HT1080 (cell line): ENCODE measurements at regions not wholly inside any gene's neighbourhood (a gene's known extent, or its start where the extent isn't known, plus 50 kb on each side); places are given as distances from the start of the nearest gene placed in this dataset.
A peak's percentile ranks its signal among the peaks of the same experiment; 100 is the strongest.

ENCODE experiments used
- DNase-seq: peaks from one replicate; pipeline ENCODE4 v3.0.0-alpha.2; 2015; ENCODE audit warnings: low read depth

GRCh38 chr9:79362100-79363081 lies 209.4 kb upstream of the TLE4 start:
- DNase-seq = peak; percentile 61

DNA sequence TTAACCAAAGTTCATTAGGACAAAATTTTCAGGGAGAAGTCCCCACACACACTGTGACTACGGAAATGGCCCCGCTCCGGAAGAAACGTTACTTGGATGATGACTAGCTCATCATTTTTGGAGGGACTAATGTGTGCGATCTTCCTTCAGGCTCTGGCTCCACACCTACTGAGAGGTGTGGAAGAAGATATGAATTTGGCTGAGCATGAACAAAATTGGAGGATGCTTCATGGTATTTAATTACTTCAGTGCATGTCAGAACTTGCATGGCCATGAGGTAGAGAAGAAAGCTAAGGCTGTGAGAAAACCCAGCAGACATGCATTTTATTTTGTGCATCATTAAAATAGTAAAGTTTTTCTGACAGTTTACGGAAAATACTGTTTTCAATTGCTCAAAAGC lies 202.1 kb upstream of the TLE4 start:
- DNase-seq = no peak

DNA sequence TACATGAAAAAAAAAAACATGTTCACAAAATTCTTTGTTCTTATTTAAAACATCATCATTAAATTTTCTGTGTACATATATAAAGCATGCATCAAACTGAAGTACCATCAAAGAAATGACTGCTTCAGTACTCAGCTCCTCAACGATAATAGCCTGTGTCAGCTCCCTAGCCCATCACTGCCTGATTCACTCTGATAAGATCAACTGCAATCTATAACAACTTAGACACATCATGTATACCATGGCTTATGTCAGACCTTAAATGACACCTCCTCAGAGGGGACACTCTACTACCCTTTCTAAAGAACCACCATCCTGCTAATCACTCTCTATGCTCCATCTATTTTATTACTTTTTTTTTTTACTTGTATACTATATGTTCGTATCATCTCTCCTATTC lies 200.5 kb upstream of the TLE4 start:
- DNase-seq = no peak

DNA sequence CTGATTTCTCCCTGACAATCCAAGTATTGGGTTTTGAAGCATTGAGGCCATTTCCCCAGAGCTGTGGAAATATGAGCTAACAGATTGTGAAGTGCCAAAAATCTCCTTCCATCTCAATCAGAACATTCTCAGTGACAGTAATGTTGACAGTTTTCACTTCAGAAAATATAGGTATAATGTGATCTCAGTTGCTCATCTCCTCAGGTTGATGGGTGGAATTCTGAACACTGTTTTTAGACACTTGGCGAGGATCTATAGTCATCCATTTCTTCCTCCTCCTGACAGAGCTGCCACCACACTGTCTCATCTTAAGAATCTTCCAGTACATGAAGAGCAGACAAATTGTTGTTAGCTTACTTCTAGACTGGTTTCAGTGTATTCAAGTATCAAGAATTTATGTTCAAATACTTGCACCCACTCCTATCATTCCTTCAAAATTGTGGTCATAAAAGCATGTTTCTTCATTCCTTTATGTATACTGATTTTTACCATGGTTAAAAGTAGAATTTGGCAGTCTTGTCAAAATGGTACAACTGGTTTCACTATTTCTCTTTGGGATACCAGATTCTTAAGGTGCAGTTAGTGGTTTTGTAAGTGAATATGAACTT lies 199.7 kb upstream of the TLE4 start:
- DNase-seq = no peak

DNA sequence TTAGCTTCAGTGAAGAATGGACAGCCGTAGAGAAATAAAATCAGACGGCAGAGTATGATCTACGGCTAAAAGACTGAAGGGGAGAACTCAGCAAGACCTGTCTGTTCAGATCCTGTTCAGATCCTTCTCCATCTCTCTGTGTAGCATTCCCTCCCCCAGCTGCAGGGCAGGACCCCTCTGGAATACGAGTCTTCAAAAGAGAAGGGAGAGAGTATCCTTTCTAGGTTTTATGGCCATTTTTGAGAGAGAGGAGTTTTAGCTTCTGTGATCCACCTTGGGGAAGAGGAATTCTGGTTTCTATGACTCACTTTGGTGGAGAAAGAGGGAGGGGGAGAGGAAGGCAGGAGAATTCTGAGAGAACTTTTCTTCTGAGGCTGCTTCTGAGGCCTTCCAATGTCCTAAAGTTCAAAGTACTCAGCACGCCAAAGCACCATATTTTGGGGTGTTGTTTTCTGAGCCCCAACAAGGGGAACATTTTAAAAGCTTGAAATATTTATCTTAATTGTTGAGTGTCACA lies 194.4 kb upstream of the TLE4 start:
- peak; percentile 29 for DNase-seq

DNA sequence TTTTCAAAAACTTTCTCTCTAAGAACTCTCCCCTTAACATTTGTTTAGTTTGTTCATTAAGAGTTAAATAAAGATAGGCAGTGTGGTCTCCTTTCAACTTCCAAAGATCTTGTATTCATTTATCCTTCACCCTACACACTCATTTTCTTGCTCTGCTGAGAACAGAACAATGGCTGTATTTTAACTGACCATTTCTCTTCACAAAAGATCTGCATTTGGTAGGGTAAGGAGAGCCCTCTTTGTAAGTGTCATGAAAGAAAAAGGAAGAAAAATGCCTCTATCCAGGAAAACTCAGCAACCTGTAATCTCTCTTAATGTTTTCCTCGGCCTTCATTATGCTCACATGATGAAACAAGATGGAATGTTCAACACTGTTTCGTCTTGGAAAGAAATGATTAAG lies 193.7 kb upstream of the TLE4 start:
- DNase-seq = no peak

DNA sequence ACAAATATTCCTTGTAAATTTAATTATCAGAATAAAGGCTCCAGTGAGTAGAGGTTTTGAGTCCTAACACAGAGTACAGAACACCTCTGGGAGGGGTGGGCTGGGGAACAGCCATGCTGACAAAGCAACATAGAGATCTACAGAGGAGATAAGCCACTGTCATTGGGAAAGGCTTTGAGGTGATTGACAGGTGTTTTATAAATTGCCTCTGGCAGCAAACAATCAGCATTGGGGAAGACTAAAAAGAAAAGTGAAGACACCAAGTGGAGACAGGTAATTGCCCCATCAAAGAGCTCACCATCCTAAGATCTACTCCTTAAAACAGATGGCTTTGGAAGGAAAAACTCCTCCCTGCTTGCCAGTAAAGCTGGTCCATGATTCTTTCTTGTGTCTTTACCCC lies 189.7 kb upstream of the TLE4 start:
- DNase-seq = no peak

DNA sequence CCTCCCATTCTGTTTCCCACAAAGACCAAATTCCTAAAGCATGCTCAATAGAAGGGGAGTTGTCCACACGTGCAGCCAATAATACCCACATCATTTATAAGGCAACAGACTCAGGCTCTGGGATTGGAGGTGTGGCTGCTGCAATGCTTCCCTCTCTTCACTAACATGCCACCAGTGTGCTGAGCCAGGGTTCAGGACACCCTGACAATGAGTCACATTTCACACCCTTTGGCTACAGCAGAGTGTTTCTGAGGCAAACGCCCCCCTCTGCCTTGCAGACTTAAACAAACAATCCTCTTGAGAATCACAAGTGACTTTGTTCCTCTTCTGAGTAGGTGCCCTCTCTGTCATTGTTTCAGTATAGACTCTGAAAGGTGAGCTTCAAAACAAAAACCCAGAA lies 189.3 kb upstream of the TLE4 start:
- peak; percentile 27 for DNase-seq

- DNase-seq = no peak
Measured at GRCh38 chr9:79383096-79383495, 188.7 kb upstream of the TLE4 start.

- no peak for DNase-seq
Measured at GRCh38 chr9:79384091-79384490, 187.7 kb upstream of the TLE4 start.

DNA sequence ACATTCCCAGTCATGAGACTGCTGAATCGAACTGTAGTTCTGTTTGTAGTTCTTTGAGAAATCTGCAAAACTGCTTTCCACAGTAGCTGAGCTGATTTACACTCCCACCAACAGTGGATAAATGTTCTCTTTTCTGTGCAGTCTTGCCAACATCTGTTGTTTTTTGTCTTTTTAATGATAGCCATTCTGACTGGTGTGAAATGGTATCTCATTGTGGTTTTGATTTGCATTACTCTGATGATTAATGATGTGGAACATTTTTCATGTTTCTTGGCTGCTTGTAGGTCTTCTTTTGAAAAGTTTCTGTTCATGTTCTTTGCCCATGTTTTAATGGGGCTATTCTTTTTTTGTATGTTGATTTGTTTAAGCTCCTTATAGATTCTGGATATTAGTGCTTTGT lies 187.3 kb upstream of the TLE4 start:
- DNase-seq = no peak

- no peak for DNase-seq
Measured at GRCh38 chr9:79387101-79387835, 184.5 kb upstream of the TLE4 start.

DNA sequence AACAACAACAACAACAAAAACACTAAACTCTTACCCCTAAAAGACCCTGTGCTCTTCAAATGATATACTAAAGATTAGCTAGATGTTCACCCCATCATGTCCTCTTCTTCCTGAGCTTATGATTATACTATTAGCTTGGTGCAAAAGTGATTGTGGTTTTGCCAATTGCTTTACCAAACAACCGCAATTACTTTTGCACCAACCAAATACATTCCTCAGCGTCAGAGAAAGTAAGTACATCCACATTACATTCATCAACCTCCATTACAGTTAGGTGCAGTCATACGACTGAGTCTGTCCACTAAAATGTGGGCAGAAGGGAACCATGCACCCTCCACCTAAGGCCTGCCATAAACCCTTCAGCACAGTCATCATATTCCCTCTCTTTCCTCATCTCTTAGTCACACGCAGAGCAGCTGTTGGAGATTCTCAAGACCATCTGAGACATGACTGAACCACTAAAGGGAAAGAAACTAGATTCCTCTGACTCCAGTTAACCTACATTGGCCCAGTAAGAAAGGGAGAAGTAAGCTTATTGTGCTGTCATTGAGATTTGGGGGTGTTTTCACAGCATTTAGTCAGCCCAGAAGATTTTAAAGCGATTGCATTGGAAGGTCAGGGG lies 181.6 kb upstream of the TLE4 start:
- peak; percentile 60 for DNase-seq

GRCh38 chr9:79390781-79391770 lies 180.7 kb upstream of the TLE4 start:
- no peak for DNase-seq

GRCh38 chr9:79395228-79395627 lies 176.5 kb upstream of the TLE4 start:
- DNase-seq = no peak

DNA sequence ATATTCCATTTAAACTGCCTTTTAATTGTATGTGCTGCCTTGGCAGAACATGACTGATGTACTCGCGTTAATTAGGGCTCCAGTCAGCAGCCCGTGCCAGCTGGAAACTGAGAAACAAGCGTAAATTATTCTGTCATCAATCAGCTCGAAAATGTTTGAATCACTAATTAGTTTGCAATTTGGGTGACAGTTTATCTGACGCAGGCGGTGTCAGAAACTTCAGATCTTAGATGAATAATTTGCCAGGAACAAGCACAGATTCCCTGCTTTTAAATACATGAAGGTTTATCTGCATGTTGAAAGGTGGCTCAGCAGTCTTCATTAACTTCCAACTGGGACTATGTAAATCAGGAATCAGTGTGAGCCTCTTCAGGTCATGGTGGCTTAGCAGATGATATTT lies 176.0 kb upstream of the TLE4 start:
- DNase-seq = no peak

- DNase-seq = no peak
Measured at GRCh38 chr9:79396168-79396567, 175.6 kb upstream of the TLE4 start.

DNA sequence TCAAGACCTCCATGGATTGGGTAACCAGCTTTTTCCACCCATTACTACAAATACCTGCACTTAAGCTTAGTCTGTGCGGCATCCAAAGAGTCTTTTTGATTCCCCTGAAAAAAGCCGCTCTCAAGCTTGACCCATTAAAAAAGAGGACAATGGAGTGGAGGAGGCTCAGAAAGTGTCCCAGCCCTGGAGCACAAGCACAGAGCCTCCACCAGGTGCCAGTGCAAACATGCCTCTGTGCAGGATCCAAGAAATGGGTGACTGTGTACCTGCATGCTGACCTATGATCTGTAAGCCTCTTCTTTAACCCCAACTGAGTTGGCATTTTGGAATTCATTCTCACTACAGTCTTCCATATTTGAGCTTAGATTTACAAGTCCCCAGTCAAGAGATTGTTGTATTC lies 168.3 kb upstream of the TLE4 start:
- DNase-seq = no peak

- peak; percentile 6 for DNase-seq
Measured at GRCh38 chr9:79408200-79408599, 163.6 kb upstream of the TLE4 start.

GRCh38 chr9:79408617-79409016 lies 163.1 kb upstream of the TLE4 start:
- DNase-seq = peak; percentile 10
